H9 (cell line): ENCODE measurements at regions not wholly inside any gene's neighbourhood (a gene's known extent, or its start where the extent isn't known, plus 50 kb on each side); places are given as distances from the start of the nearest gene placed in this dataset.

Experiments
- DNase-seq: peaks from one replicate; pipeline ENCODE4 v3.0.0-alpha.2; 2017
- H2AFZ ChIP-seq: one replicate; pipeline ENCODE4 v1.6.1; 2013; ENCODE audit warnings: mild to moderate bottlenecking, low read length, control low read depth, moderate library complexity
- H2AK5ac ChIP-seq: 2 replicates; pipeline ENCODE4 v1.6.1; 2013; ENCODE audit warnings: low read length, control low read depth, mixed read lengths; ENCODE audit not compliant: insufficient read length
- H2BK120ac ChIP-seq: one replicate; pipeline ENCODE4 v1.6.1; 2013; ENCODE audit warnings: low read depth, mild to moderate bottlenecking, low read length, control low read depth, inconsistent platforms; ENCODE audit not compliant: poor library complexity, severe bottlenecking
- H2BK12ac ChIP-seq: 2 replicates; pipeline ENCODE4 v1.6.1; 2013; ENCODE audit warnings: low read length, control low read depth, mixed read lengths, low read depth; ENCODE audit not compliant: insufficient read length
- H2BK15ac ChIP-seq: 2 replicates; pipeline ENCODE4 v1.6.1; 2013; ENCODE audit warnings: low read depth, low read length, control low read depth
- H2BK20ac ChIP-seq: one replicate; pipeline ENCODE4 v1.6.1; 2013; ENCODE audit warnings: low read depth, mild to moderate bottlenecking, low read length, control low read depth, inconsistent platforms; ENCODE audit not compliant: poor library complexity, severe bottlenecking
- H2BK5ac ChIP-seq: 2 replicates; pipeline ENCODE4 v1.6.1; 2013; ENCODE audit warnings: low read length, control low read depth, mixed read lengths; ENCODE audit not compliant: insufficient read length
- H3K14ac ChIP-seq: 2 replicates; pipeline ENCODE4 v1.6.1; 2013; ENCODE audit warnings: low read length, control low read depth; ENCODE audit not compliant: insufficient read depth
- H3K18ac ChIP-seq: 2 replicates; pipeline ENCODE4 v1.6.1; 2013; ENCODE audit warnings: low read depth, mild to moderate bottlenecking, mixed read lengths, low read length, control low read depth; ENCODE audit not compliant: insufficient read length
- H3K23ac ChIP-seq: 2 replicates; pipeline ENCODE4 v1.6.1; 2013; ENCODE audit warnings: low read length, control low read depth, mixed read lengths, low read depth; ENCODE audit not compliant: insufficient read length
- H3K23me2 ChIP-seq: 2 replicates; pipeline ENCODE4 v1.6.1; 2013; ENCODE audit warnings: low read depth, mild to moderate bottlenecking, mixed read lengths, low read length, control low read depth; ENCODE audit not compliant: insufficient read length, poor library complexity, severe bottlenecking
- H3K27ac ChIP-seq: 2 replicates; pipeline ENCODE4 v1.5.1; 2013; ENCODE audit warnings: low read length, control low read depth, mixed read lengths, low read depth; ENCODE audit not compliant: insufficient read length
- H3K27me3 ChIP-seq: 2 replicates; pipeline ENCODE4 v1.6.1; 2013; ENCODE audit warnings: low read length, control low read depth, inconsistent platforms; ENCODE audit not compliant: insufficient read depth
- H3K4ac ChIP-seq: 2 replicates; pipeline ENCODE4 v1.6.1; 2013; ENCODE audit warnings: low read depth, mild to moderate bottlenecking, control low read depth, inconsistent platforms, low read length, moderate library complexity
- H3K4me1 ChIP-seq: 2 replicates; pipeline ENCODE4 v1.6.1; 2013; ENCODE audit warnings: low read length, control low read depth, inconsistent platforms; ENCODE audit not compliant: insufficient read depth
- H3K4me2 ChIP-seq: 2 replicates; pipeline ENCODE4 v1.6.1; 2013; ENCODE audit warnings: low read length, control low read depth, mixed read lengths; ENCODE audit not compliant: insufficient read length, insufficient read depth
- H3K56ac ChIP-seq: 2 replicates; pipeline ENCODE4 v1.6.1; 2013; ENCODE audit warnings: low read depth, mild to moderate bottlenecking, mixed read lengths, low read length, control low read depth; ENCODE audit not compliant: insufficient read length
- H3K79me1 ChIP-seq: 2 replicates; pipeline ENCODE4 v1.6.1; 2013; ENCODE audit warnings: low read depth, mild to moderate bottlenecking, moderate library complexity, low read length, control low read depth, inconsistent platforms; ENCODE audit not compliant: insufficient read depth, poor library complexity, severe bottlenecking
- H3K79me2 ChIP-seq: 2 replicates; pipeline ENCODE4 v1.6.1; 2013; ENCODE audit warnings: low read length, control low read depth, inconsistent platforms; ENCODE audit not compliant: insufficient read depth
- H3K9ac ChIP-seq: 2 replicates; pipeline ENCODE4 v1.6.1; 2013; ENCODE audit warnings: low read length, control low read depth, mixed read lengths; ENCODE audit not compliant: insufficient read length; ENCODE audit errors: extremely low read depth
- H3K9me3 ChIP-seq: one replicate; pipeline ENCODE4 v1.6.1; 2013; ENCODE audit warnings: low read depth, low read length, inconsistent platforms; ENCODE audit not compliant: control insufficient read depth
- H3T11ph ChIP-seq: one replicate; pipeline ENCODE4 v1.6.1; 2013; ENCODE audit warnings: mild to moderate bottlenecking, low read length, control low read depth, inconsistent platforms
- H4K20me1 ChIP-seq: one replicate; pipeline ENCODE4 v1.6.1; 2013; ENCODE audit not compliant: control insufficient read depth, insufficient read length, insufficient read depth
- H4K5ac ChIP-seq: 2 replicates; pipeline ENCODE4 v1.6.1; 2013; ENCODE audit warnings: low read depth, mild to moderate bottlenecking, mixed read lengths, low read length, control low read depth; ENCODE audit not compliant: insufficient read length
- H4K8ac ChIP-seq: replicated peaks from 2 replicates; pipeline ENCODE4 v1.6.1; 2013; ENCODE audit warnings: low read length, control low read depth, mixed read lengths, low read depth; ENCODE audit not compliant: insufficient read length
- H4K91ac ChIP-seq: 2 replicates; pipeline ENCODE4 v1.6.1; 2013; ENCODE audit warnings: low read depth, mild to moderate bottlenecking, moderate library complexity, mixed read lengths, low read length, control low read depth; ENCODE audit not compliant: insufficient read length
- H3K27ac Mint-ChIP-seq, 3 experiments: 2 replicates in 2 of 3; 3 replicates in 1 of 3; pipeline ENCODE4 v1.8.0; 2020 to 2021; ENCODE audit warnings: mixed read lengths in 3 of 3, mild to moderate bottlenecking in 1 of 3, moderate library complexity in 1 of 3
- H3K27me3 Mint-ChIP-seq: 2 replicates; pipeline ENCODE4 v1.8.0; 2021; ENCODE audit warnings: low read depth, mild to moderate bottlenecking, moderate library complexity, mixed read lengths
- H3K36me3 Mint-ChIP-seq, 3 experiments: 2 replicates in 2 of 3; 3 replicates in 1 of 3; pipeline ENCODE4 v1.8.0; 2020 to 2021; ENCODE audit warnings: low read depth in 3 of 3, mixed read lengths in 3 of 3; ENCODE audit not compliant: insufficient read depth in 1 of 3
- H3K4me1 Mint-ChIP-seq, 2 experiments: 2 replicates each; pipeline ENCODE4 v1.8.0; 2020; ENCODE audit warnings: mixed read lengths in 2 of 2
- H3K4me3 Mint-ChIP-seq, 2 experiments: 2 replicates in 1 of 2; 3 replicates in 1 of 2; pipeline ENCODE4 v1.8.0; 2020 to 2021; ENCODE audit warnings: mild to moderate bottlenecking in 2 of 2, mixed read lengths in 2 of 2, moderate library complexity in 1 of 2
- H3K9me3 Mint-ChIP-seq, 2 experiments: 2 replicates in 1 of 2; 3 replicates in 1 of 2; pipeline ENCODE4 v1.8.0; 2020; ENCODE audit warnings: mild to moderate bottlenecking in 2 of 2, mixed read lengths in 2 of 2, moderate library complexity in 1 of 2
- WGBS: extraction: QIAGEN DNeasy Blood & Tissue Kit; methylation state at CpG from one replicate; pipeline ENCODE4 v1.1.7; 2013; ENCODE audit warnings: missing lambda C conversion rate, low lambda C conversion rate, mixed read lengths; ENCODE audit not compliant: insufficient read length; ENCODE audit errors: extremely low coverage; 5-methylcytosine and 5-hydroxymethylcytosine counted together
- TF ChIP-seq, protein P1 (sequence below): fragments of 200-600 bp; sonication (generic); conservative IDR thresholded peaks from 3 replicates; pipeline ENCODE4 v1.8.0; 2021; ENCODE audit warnings: antibody characterized with exemption, mild to moderate bottlenecking

DNA sequence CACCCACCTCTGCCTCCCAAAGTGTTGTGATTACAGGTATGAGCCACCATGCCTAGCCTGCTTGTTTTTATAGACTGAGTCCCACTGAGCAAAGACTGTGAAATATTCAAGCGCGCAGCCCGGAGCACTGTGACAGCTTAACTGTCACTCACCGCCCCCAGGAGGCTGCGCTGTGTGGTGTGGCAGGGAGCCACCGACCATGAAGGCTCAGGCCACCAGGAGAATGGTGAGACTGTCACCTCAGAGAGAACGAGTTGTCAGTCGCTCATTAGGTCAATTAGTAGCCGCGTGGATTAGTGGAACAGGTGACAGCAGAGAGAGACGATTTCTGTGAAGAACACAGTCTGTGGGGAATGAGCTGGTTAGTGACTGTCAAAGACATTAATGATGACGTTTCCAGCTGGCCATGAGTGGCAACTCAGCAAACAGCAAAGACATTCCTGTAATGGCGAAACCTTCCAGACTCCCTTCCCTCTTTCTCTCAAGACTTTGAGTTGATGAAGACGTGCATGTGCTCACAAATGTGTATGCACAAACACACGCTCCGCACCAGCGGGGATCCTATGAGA is 64.5 kb downstream of the CYCS start:
- no peak overlapping the region for H3K9ac ChIP-seq
- Mint-ChIP-seq H3K27ac (no peak overlapping the region), H3K4me3 (no peak overlapping the region), H3K27me3 (peaks cover 1% of the 10 kb centered on the region), H3K36me3 (peaks cover 4 to 11% (median 5%) of the 10 kb centered on the region in 3 experiments; a peak in 5 of 7 replicates), H3K9me3 (peaks cover 16 to 18% of the 10 kb centered on the region in 2 experiments), H3K4me1 (peaks cover 10 to 16% of the 10 kb centered on the region in 2 experiments)
- TF ChIP-seq, protein P1, sequence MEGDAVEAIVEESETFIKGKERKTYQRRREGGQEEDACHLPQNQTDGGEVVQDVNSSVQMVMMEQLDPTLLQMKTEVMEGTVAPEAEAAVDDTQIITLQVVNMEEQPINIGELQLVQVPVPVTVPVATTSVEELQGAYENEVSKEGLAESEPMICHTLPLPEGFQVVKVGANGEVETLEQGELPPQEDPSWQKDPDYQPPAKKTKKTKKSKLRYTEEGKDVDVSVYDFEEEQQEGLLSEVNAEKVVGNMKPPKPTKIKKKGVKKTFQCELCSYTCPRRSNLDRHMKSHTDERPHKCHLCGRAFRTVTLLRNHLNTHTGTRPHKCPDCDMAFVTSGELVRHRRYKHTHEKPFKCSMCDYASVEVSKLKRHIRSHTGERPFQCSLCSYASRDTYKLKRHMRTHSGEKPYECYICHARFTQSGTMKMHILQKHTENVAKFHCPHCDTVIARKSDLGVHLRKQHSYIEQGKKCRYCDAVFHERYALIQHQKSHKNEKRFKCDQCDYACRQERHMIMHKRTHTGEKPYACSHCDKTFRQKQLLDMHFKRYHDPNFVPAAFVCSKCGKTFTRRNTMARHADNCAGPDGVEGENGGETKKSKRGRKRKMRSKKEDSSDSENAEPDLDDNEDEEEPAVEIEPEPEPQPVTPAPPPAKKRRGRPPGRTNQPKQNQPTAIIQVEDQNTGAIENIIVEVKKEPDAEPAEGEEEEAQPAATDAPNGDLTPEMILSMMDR = no peak
- no peak for DNase-seq
- H2AK5ac ChIP-seq = no peak overlapping the region
- H3K79me1 ChIP-seq = no peaks in the 10 kb centered on the region
- no peaks in the 10 kb centered on the region for H4K20me1 ChIP-seq
- H3K23ac ChIP-seq = no peak overlapping the region
- no peaks in the 10 kb centered on the region for H3K9me3 ChIP-seq
- H3K23me2 ChIP-seq = no peaks in the 10 kb centered on the region
- H2BK12ac ChIP-seq = no peak overlapping the region
- H3K14ac ChIP-seq = no peak overlapping the region
- H2BK5ac ChIP-seq = no peak overlapping the region
- no peak overlapping the region for H3T11ph ChIP-seq
- no peak overlapping the region for H3K27ac ChIP-seq
- H3K27me3 ChIP-seq = no peaks in the 10 kb centered on the region
- no peaks in the 10 kb centered on the region for H3K4me1 ChIP-seq
- no peak overlapping the region for H2BK15ac ChIP-seq
- H2BK20ac ChIP-seq = no peak overlapping the region
- H3K56ac ChIP-seq = no peak overlapping the region
- no peak overlapping the region for H4K91ac ChIP-seq
- H3K4me2 ChIP-seq = no peak overlapping the region
- H3K79me2 ChIP-seq = no peaks in the 10 kb centered on the region
- WGBS = no CpG with 5 or more reads among the region's 17 CpGs
- no peak overlapping the region for H2BK120ac ChIP-seq
- H3K4ac ChIP-seq = no peak overlapping the region
- H3K18ac ChIP-seq = no peak overlapping the region
- no peak overlapping the region for H4K8ac ChIP-seq
- H2AFZ ChIP-seq = no peak overlapping the region
- no peak overlapping the region for H4K5ac ChIP-seq
